Osteocyte (in vitro differentiated cells): ENCODE measurements at regions not wholly inside any gene's neighbourhood (a gene's known extent, or its start where the extent isn't known, plus 50 kb on each side); places are given as distances from the start of the nearest gene placed in this dataset.

Experiments used
- DNase-seq: peaks from one replicate; pipeline ENCODE4 v3.0.0; 2021; ENCODE audit warnings: mixed read lengths; ENCODE audit not compliant: unreplicated experiment; ENCODE audit errors: extremely low spot score
- H3K27ac Mint-ChIP-seq: one replicate; pipeline ENCODE4 v1.8.0; 2021; ENCODE audit warnings: mild to moderate bottlenecking, mixed read lengths; ENCODE audit not compliant: unreplicated experiment
- H3K27me3 Mint-ChIP-seq: one replicate; pipeline ENCODE4 v1.8.0; 2021; ENCODE audit warnings: mixed read lengths; ENCODE audit not compliant: unreplicated experiment
- H3K36me3 Mint-ChIP-seq: one replicate; pipeline ENCODE4 v1.8.0; 2021; ENCODE audit warnings: mixed read lengths; ENCODE audit not compliant: unreplicated experiment
- H3K4me1 Mint-ChIP-seq: one replicate; pipeline ENCODE4 v1.8.0; 2021; ENCODE audit warnings: mixed read lengths; ENCODE audit not compliant: unreplicated experiment
- H3K4me3 Mint-ChIP-seq: one replicate; pipeline ENCODE4 v1.8.0; 2021; ENCODE audit warnings: mild to moderate bottlenecking, moderate library complexity, mixed read lengths; ENCODE audit not compliant: unreplicated experiment
- H3K9me3 Mint-ChIP-seq: one replicate; pipeline ENCODE4 v1.8.0; 2021; ENCODE audit warnings: mixed read lengths; ENCODE audit not compliant: unreplicated experiment
- TF ChIP-seq, protein P1 (sequence below): fragments of 200-600 bp; sonication (generic); IDR thresholded peaks from 2 replicates; pipeline ENCODE4 v1.5.0; 2021; ENCODE audit warnings: antibody characterized with exemption, mild to moderate bottlenecking, moderate library complexity

DNA sequence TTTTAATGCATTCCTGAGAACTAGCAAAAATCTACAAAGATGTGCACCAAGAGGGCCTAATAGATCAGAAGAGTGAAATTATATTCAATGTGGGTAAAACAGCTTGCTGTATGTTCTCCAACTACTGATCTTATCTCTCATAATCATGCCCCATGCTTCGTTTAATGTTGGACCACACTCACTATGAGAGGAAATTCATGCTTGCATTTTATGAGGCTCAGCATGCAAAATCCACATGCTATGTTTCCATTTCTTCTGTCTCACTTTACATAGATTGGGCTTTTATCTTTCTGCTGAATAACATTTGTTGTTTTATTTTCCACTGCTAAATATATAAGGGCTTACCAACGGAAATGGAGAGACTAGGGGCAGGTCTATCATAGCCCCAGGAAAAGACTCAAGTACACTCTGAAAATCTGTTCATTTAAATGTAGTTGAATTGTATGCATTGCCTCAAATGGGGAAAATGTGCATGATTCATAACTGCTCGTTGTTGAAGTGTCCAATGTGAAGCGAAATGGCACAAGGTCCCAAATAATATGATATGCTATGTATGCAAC lies 474.2 kb downstream of the EFNA5 start:
- H3K36me3 Mint-ChIP-seq: no peaks in the 10 kb centered on the region
- H3K9me3 Mint-ChIP-seq: no peaks in the 10 kb centered on the region
- no peaks in the 10 kb centered on the region for H3K27me3 Mint-ChIP-seq
- TF ChIP-seq, protein P1, sequence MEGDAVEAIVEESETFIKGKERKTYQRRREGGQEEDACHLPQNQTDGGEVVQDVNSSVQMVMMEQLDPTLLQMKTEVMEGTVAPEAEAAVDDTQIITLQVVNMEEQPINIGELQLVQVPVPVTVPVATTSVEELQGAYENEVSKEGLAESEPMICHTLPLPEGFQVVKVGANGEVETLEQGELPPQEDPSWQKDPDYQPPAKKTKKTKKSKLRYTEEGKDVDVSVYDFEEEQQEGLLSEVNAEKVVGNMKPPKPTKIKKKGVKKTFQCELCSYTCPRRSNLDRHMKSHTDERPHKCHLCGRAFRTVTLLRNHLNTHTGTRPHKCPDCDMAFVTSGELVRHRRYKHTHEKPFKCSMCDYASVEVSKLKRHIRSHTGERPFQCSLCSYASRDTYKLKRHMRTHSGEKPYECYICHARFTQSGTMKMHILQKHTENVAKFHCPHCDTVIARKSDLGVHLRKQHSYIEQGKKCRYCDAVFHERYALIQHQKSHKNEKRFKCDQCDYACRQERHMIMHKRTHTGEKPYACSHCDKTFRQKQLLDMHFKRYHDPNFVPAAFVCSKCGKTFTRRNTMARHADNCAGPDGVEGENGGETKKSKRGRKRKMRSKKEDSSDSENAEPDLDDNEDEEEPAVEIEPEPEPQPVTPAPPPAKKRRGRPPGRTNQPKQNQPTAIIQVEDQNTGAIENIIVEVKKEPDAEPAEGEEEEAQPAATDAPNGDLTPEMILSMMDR: no peak
- no peak overlapping the region for H3K27ac Mint-ChIP-seq
- DNase-seq: no peak
- H3K4me3 Mint-ChIP-seq: no peak overlapping the region
- H3K4me1 Mint-ChIP-seq: peaks cover 6% of the 10 kb centered on the region

GRCh38 chr5:107195890-107196395 lies 474.8 kb downstream of the EFNA5 start:
- H3K27ac Mint-ChIP-seq: no peak overlapping the region
- no peaks in the 10 kb centered on the region for H3K27me3 Mint-ChIP-seq
- no peaks in the 10 kb centered on the region for H3K36me3 Mint-ChIP-seq
- H3K4me1 Mint-ChIP-seq: peaks cover 6% of the 10 kb centered on the region
- H3K9me3 Mint-ChIP-seq: no peaks in the 10 kb centered on the region
- no peak overlapping the region for H3K4me3 Mint-ChIP-seq
- TF ChIP-seq, protein P1: no peak
- no peak for DNase-seq

DNA sequence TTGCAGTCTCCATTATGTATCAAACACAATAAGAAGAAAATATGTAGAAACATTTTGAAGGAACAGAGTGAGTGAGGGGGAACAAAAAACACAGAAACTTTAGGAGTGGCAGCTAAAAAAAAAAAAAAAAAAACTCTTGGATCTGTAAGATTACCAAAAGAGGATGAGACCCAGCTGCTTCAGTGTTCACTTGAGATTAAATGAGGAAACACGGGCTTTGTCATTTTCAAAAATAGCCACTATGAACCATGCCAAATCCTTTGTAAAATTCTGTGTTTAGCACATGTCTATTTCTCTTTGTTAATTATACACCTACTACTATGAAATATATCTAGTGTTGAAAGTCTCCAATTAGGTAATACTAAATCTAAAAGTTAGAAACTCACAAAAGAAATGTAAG lies 485.9 kb downstream of the EFNA5 start:
- Mint-ChIP-seq H3K36me3 (peaks cover 7% of the 10 kb centered on the region), H3K9me3 (peaks cover 24% of the 10 kb centered on the region), H3K27me3 (no peaks in the 10 kb centered on the region), H3K4me1 (peaks cover 5% of the 10 kb centered on the region), H3K27ac (no peak overlapping the region), H3K4me3 (no peak overlapping the region)
- no peak for DNase-seq
- TF ChIP-seq, protein P1: no peak

DNA sequence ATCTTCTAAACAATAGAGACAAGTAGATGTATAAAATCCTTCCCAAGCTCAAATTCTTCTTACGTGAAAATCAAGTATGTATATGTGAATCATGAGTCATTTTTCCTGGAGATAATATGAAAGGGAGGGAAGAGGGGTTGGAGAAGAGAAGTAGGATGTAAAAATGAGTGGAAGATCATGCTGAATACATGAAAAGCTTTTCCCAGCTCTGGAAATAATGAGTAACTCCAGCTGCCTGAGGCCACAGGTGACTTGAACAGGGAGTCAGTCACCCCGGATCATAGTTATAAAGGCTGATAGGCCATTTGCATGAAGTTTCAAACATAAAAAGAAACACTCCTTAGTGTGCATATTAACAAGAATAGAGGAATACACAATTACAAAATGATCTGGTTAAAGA lies 486.7 kb downstream of the EFNA5 start:
- TF ChIP-seq, protein P1: no peak
- Mint-ChIP-seq H3K27ac (no peak overlapping the region), H3K27me3 (no peaks in the 10 kb centered on the region), H3K4me3 (no peak overlapping the region), H3K36me3 (peaks cover 7% of the 10 kb centered on the region), H3K9me3 (peaks cover 23% of the 10 kb centered on the region), H3K4me1 (no peaks in the 10 kb centered on the region)
- DNase-seq: no peak

GRCh38 chr5:107170620-107171019 lies 500.1 kb downstream of the EFNA5 start:
- no peaks in the 10 kb centered on the region for H3K27me3 Mint-ChIP-seq
- peaks cover 3% of the 10 kb centered on the region for H3K36me3 Mint-ChIP-seq
- no peak overlapping the region for H3K27ac Mint-ChIP-seq
- TF ChIP-seq, protein P1: no peak
- H3K4me3 Mint-ChIP-seq: no peak overlapping the region
- H3K4me1 Mint-ChIP-seq: no peaks in the 10 kb centered on the region
- DNase-seq: no peak
- H3K9me3 Mint-ChIP-seq: peaks cover 14% of the 10 kb centered on the region
